HG03439 (cell line): ENCODE measurements at regions not wholly inside any gene's neighbourhood (a gene's known extent, or its start where the extent isn't known, plus 50 kb on each side); places are given as distances from the start of the nearest gene placed in this dataset.
"Not testable (repeated sequence)": the region's sequence is repeated elsewhere in the genome, so short reads cannot be mapped to it uniquely, and the experiment has no call there.

Source experiments
- ATAC-seq: cut with Tn5 transposase; IDR thresholded peaks from one replicate; pipeline ENCODE4 v1.9.1; 2021; ENCODE audit warnings: mild to moderate bottlenecking, moderate library complexity; ENCODE audit not compliant: unreplicated experiment

DNA sequence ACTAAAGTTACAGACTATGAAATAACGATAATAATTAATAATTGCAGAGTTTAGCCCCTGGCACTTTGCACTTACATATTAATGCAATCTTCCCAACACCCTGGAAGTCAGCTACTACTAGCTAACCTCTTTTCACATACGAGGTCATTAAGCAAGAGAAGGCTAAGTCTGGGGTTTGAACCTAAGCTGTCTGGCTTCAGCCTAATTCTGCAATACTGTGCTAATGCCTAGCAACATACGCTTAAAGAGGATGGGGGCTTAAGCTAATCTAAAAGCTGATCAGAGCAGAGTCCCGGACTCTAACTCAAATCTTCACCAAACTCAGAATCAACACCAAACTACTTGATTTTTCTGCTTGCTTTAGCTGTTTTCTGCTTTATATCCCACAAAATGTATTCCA lies 168.7 kb upstream of the GNAI1 start:
- no peak for ATAC-seq

DNA sequence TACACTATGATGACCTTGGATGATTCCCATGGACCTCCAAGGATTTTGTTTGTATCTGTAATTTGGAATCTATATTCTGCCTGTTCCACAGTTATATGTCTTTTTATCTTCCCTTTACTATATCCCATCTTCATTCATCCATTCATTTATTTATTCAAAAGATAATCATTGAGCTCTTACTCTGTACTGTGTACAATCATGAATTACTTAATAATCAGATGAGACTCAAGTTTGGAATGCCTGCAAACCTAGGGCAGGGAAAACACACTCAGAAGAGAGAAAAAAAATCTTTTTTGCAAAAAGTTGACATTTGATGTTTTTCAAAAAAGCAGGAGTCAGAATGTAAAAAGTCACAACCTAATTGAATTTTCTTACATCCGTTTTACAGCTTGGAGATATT lies 170.2 kb upstream of the GNAI1 start:
- no peak for ATAC-seq

- ATAC-seq, result no peak
Observed at GRCh38 chr7:79953130-79953529, 181.5 kb upstream of the GNAI1 start.

DNA sequence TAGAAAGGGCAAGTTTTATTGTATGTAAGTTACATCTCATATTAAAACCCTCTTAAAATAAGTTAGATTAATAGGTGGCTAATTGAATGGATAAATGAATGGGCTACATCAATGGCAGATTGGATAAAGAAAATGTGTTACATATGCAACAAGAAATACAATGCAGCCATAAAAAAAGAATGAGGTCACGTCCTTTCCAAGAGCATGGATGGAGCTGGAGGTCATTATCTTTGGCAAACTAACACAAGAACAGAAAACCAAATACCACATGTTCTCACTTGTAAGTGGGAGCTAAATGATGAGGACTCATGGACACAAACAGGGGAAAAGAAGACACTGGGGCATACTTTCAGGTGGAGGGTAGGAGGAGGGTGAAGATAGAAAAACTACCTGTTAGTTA lies 182.2 kb upstream of the GNAI1 start:
- no peak for ATAC-seq

DNA sequence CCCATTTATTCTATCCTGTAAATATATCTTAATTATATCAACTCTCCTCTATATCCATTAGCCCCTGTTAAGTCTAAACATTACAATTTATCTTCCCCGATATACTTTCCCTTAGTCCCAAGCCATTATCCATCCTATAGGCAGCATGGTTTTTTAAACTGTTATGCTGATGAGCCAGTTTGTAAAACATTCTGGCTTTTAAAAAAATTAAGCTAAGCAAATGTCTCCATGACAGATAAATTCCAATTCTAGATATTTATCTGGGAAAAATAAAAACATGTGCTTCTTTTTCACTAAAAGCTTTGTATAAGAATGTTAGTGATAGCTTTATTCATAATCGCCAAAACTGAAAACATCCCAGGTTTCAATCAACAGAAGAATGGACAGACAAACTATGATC lies 183.2 kb upstream of the GNAI1 start:
- no peak for ATAC-seq

GRCh38 chr7:79949778-79950177 lies 184.9 kb upstream of the GNAI1 start:
- no peak for ATAC-seq

DNA sequence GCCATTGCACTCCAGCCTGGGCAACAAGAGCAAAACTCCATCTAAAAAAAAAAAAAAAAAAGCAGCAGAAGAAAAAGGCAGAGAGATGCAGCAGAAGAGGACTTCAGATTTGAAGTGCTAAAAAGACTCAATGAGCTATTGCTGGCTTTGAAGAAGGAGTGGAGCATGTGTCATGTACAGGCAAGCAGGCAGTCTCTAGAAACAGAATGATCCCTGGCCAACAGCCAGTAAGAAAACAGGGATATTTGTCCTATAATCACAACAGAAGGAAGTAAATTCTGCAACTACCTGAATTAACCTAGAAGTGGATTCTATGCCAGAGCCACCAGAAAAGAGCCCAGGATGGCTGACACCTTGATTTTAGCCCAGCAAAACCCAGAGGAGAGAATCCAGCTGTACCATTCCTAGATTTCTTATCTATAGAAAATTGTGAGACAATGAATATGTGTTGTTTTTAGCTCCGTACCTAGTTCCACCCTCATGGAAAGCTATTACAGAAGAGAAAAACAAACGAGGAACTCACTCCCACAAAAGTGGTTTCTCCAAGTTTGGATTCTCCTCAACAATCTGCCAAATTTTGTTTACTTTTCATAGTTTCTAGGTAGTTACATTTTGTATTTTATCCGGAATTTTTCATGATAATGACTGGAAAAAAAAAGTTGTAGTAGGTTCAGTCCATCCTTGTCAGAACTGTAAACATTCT lies 198.2 kb upstream of the GNAI1 start:
- no peak for ATAC-seq

DNA sequence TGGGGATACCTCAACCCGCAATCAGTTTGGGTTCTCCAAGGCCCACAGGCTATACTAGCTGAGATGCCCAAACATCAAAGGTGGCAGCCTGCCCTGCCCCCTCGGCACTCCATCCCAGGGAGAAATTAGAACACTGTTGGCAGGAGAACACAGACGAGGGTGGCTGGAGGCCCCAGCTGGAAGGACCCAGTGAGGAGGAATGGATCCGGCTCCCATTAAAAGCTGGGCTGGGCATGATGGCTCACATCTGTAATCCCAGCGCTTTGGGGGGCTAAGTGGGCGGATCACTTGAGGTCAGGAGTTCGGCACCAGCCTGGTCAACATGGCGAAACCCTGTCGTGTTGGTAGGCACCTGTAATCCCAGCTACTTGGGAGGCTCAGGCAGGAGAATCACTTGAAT lies 199.9 kb upstream of the GNAI1 start:
- no peak for ATAC-seq

GRCh38 chr7:79933144-79933543 lies 201.5 kb upstream of the GNAI1 start:
- ATAC-seq, result no peak

DNA sequence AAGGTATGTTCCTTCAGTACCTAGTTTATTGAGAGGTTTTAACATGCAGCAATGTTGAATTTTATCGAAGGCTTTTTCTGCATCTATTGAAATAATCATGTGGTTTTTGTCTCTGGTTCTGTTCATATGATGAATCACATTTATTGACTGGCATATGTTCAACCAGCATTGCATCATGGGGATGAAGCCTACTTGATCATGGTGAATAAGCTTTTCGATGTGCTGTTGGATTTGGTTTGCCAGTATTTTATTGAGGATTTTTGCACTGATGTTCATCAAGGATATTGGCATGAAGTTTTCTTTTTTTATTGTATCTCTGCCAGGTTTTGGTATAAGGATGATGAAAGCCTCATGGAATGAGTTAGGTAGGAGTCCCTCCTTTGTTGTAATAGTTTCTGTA lies 204.0 kb upstream of the GNAI1 start:
- ATAC-seq, result no peak

DNA sequence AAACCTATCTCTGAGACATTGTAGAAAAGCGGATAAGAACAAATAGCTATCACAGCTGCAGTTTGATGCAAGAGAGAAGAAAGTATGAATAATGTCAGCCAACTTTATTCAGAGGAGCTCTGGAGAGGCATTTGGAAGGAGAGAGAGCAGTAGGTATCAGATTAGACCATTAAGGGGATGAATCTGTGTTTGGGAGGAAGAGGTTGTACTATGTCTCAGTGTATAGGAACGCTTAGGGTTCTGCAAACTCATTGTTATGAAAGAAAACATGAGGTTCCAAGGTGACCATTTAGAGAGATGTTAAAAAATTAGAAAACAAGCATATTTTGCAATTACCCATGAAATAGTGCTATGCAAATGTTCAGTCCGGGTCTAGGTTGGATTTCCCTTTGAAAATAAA lies 207.5 kb upstream of the GNAI1 start:
- no peak for ATAC-seq

- no peak for ATAC-seq
Observed at GRCh38 chr7:79923953-79924352, 210.7 kb upstream of the GNAI1 start.

- no peak for ATAC-seq
Observed at GRCh38 chr7:79922894-79923293, 211.7 kb upstream of the GNAI1 start.

GRCh38 chr7:79921976-79922375 lies 212.7 kb upstream of the GNAI1 start:
- ATAC-seq, result no peak

- ATAC-seq, result not testable (repeated sequence)
Observed at GRCh38 chr7:79918632-79919031, 216.0 kb upstream of the GNAI1 start.

GRCh38 chr7:79915346-79915745 lies 219.3 kb upstream of the GNAI1 start:
- ATAC-seq, result not testable (repeated sequence)

- no peak for ATAC-seq
Observed at GRCh38 chr7:79912213-79912633, 222.4 kb upstream of the GNAI1 start.

DNA sequence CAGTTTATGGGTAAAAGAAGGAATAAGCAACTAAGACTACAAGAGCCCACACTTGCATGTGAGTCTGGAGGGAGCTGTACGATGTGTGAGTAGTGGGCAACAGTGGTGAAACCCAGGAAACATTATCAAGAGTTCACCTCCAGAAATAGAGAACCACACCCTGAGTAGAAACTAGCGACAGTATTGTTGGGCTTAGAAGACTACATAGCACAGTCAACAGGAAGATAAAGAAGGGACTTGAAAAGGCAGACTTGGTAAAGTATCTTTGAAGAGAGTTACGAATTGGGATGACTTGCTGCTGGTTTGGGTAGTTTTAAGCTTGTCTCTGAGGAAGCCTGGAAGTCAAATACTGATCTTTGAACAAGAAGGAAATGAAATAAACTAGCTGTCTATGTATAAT lies 223.2 kb upstream of the GNAI1 start:
- ATAC-seq, result no peak

GRCh38 chr7:79909176-79909575 lies 225.5 kb upstream of the GNAI1 start:
- no peak for ATAC-seq

GRCh38 chr7:79897166-79897565 lies 237.5 kb upstream of the GNAI1 start:
- ATAC-seq, result no peak

DNA sequence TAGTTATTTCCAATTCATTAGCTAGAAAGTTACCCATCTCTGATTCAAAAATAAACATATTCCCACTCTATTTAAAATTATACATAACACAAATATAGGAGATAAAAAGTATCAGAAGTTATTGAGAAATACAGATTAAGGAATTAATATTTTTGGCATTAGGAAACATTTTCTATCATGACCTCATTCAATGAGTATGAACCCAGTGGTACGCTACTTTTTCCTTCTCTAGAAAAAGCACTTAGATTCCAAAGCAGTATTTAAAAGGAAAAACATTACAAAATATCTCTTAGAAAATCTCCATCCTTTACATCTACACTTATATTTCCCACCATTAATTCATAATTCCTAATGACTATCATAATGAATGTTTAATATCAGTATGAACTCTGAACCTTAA lies 240.6 kb upstream of the GNAI1 start:
- ATAC-seq, result no peak

- no peak for ATAC-seq
Observed at GRCh38 chr7:79882922-79883321, 251.7 kb upstream of the GNAI1 start.

DNA sequence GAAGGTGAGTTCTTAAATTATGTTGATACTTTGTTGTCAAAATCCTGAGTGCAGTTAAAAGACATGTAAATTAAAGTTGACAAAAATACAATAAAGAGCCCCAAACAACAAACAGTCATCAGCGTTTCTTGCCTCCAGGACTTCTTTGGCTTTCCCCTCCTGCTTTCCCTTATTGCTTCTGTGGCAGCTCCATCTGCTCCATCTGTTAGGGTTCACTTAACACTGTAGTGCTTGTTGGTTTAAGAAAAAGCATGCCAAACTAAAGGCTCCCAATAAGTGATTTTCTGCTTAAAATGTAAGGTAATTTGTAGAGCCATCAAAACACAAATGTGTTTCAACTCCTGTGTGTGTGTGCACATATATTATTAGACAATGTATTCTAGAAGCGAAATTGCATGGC lies 254.3 kb upstream of the GNAI1 start:
- no peak for ATAC-seq
